ENCODE measurements at regions not wholly inside any gene's neighbourhood (a gene's known extent, or its start where the extent isn't known, plus 50 kb on each side); places are given as distances from the start of the nearest gene placed in this dataset.

- DNase-seq (ENCODE audit: low read depth), result no peak
- no peak for TF ChIP-seq CTCF (IDR thresholded peaks at IDR 0.05; ENCODE audit: insufficient read depth, low read depth, low read length, missing control alignments)
- no peak overlapping the region for H3K4me3 ChIP-seq (ENCODE audit: low read depth, low read length)
Measured at GRCh38 chr17:55962951-55963401, 190.3 kb upstream of the ANKFN1 start.

GRCh38 chr17:55964191-55964590, 189.1 kb upstream of the ANKFN1 start:
- no peak for DNase-seq (ENCODE audit: low read depth)
- TF ChIP-seq CTCF (IDR thresholded peaks at IDR 0.05; ENCODE audit: insufficient read depth, low read depth, low read length, missing control alignments), result no peak
- no peak overlapping the region for H3K4me3 ChIP-seq (ENCODE audit: low read depth, low read length)

- no peak for DNase-seq (ENCODE audit: low read depth)
- no peak for TF ChIP-seq CTCF (IDR thresholded peaks at IDR 0.05; ENCODE audit: insufficient read depth, low read depth, low read length, missing control alignments)
- H3K4me3 ChIP-seq (ENCODE audit: low read depth, low read length), result no peak overlapping the region
Measured at GRCh38 chr17:55965051-55965450, 188.2 kb upstream of the ANKFN1 start.

- TF ChIP-seq CTCF (IDR thresholded peaks at IDR 0.05; ENCODE audit: insufficient read depth, low read depth, low read length, missing control alignments), result no peak
- DNase-seq (ENCODE audit: low read depth), result no peak
- H3K4me3 ChIP-seq (ENCODE audit: low read depth, low read length), result no peak overlapping the region
Measured at GRCh38 chr17:55969562-55970324, 183.5 kb upstream of the ANKFN1 start.

DNA sequence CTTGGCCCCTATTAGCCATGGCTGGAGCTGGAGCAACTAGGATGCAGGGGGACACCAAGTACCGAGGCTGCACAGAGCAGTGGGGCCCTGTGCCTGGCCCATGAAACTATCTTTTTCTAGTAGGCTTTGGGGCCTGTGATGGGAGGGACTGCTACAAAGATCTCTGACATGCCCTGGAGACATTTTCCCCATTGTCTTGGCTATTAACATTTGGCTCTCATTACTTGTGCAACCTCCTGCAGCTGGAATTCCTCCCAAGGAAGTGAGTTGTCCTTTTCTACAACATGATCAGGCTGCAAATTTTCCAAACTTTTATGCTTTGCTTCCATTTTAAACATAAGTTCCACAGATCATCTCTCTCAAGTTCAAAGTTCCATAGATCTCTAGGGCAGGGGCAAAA, 174.7 kb upstream of the ANKFN1 start:
- TF ChIP-seq CTCF (IDR thresholded peaks at IDR 0.05; ENCODE audit: insufficient read depth, low read depth, low read length, missing control alignments), result no peak
- DNase-seq (ENCODE audit: low read depth), result no peak
- no peak overlapping the region for H3K4me3 ChIP-seq (ENCODE audit: low read depth, low read length)

DNA sequence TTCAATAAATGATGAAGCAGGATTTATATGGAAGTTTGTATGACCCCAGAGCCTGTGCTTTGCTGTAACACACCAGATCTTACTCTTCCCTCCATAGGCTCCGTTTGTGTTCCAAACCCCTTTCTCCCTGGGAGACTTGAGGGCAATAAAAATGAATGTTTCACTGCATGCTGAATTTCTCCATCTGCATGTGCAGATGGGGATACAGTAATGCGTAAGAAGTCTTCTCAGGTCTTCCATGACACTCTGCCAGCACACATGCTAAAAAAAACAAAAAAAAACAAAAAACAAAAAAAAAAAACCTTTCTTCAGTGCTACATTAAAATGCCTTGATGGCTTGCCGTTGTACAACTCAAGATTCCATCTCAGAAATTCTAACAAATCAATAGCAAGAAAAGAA, 170.2 kb upstream of the ANKFN1 start:
- no peak for TF ChIP-seq CTCF (IDR thresholded peaks at IDR 0.05; ENCODE audit: insufficient read depth, low read depth, low read length, missing control alignments)
- no peak overlapping the region for H3K4me3 ChIP-seq (ENCODE audit: low read depth, low read length)
- DNase-seq (ENCODE audit: low read depth), result no peak

GRCh38 chr17:55986817-55987216, 166.5 kb upstream of the ANKFN1 start:
- TF ChIP-seq CTCF (IDR thresholded peaks at IDR 0.05; ENCODE audit: insufficient read depth, low read depth, low read length, missing control alignments), result no peak
- H3K4me3 ChIP-seq (ENCODE audit: low read depth, low read length), result no peak overlapping the region
- DNase-seq (ENCODE audit: low read depth), result no peak
